Mesendoderm (in vitro differentiated cells): ENCODE measurements at regions not wholly inside any gene's neighbourhood (a gene's known extent, or its start where the extent isn't known, plus 50 kb on each side); places are given as distances from the start of the nearest gene placed in this dataset.
A peak's percentile ranks its signal among the peaks of the same experiment; 100 is the strongest.

Experiments used
- DNase-seq: peaks from one replicate; pipeline ENCODE4 v3.0.0; 2013
- H2AK5ac ChIP-seq: 2 replicates; pipeline ENCODE4 v1.6.1; 2013; ENCODE audit warnings: low read length, inconsistent platforms
- H2BK120ac ChIP-seq: 2 replicates; pipeline ENCODE4 v1.6.1; 2013; ENCODE audit warnings: low read depth, mild to moderate bottlenecking, low read length, moderate library complexity, mixed read lengths
- H2BK15ac ChIP-seq: replicated peaks from 2 replicates; pipeline ENCODE4 v1.6.1; 2013; ENCODE audit warnings: low read depth, mild to moderate bottlenecking, moderate library complexity
- H2BK5ac ChIP-seq: 2 replicates; pipeline ENCODE4 v1.6.1; 2013; ENCODE audit warnings: low read length, inconsistent platforms
- H3K18ac ChIP-seq: 2 replicates; pipeline ENCODE4 v1.6.1; 2013; ENCODE audit warnings: mild to moderate bottlenecking, low read length, mixed read lengths
- H3K23ac ChIP-seq: one replicate; pipeline ENCODE4 v1.6.1; 2013; ENCODE audit warnings: low read length
- H3K27ac ChIP-seq: 2 replicates; pipeline ENCODE4 v1.5.1; 2013; ENCODE audit warnings: low read depth, mild to moderate bottlenecking, inconsistent platforms, low read length, moderate library complexity
- H3K27me3 ChIP-seq: 2 replicates; pipeline ENCODE4 v1.6.1; 2013; ENCODE audit warnings: low read length, control low read depth, mild to moderate bottlenecking, inconsistent platforms; ENCODE audit not compliant: insufficient read depth, poor library complexity
- H3K36me3 ChIP-seq: 2 replicates; pipeline ENCODE4 v1.6.1; 2013; ENCODE audit warnings: low read length, inconsistent platforms; ENCODE audit not compliant: control insufficient read depth, insufficient read depth
- H3K4ac ChIP-seq: one replicate; pipeline ENCODE4 v1.6.1; 2013; ENCODE audit warnings: low read depth, mild to moderate bottlenecking, low read length, moderate library complexity
- H3K4me1 ChIP-seq: 2 replicates; pipeline ENCODE4 v1.6.1; 2013; ENCODE audit warnings: low read depth, low read length, inconsistent platforms; ENCODE audit not compliant: control insufficient read depth
- H3K4me2 ChIP-seq: 2 replicates; pipeline ENCODE4 v1.6.1; 2013; ENCODE audit warnings: low read length
- H3K4me3 ChIP-seq: 2 replicates; pipeline ENCODE4 v1.5.1; 2013; ENCODE audit warnings: mild to moderate bottlenecking, low read length
- H3K56ac ChIP-seq: one replicate; pipeline ENCODE4 v1.6.1; 2013; ENCODE audit warnings: low read length
- H3K79me1 ChIP-seq: 2 replicates; pipeline ENCODE4 v1.6.1; 2013; ENCODE audit warnings: low read length, inconsistent platforms
- H3K79me2 ChIP-seq: 2 replicates; pipeline ENCODE4 v1.6.1; 2013; ENCODE audit warnings: mild to moderate bottlenecking, low read length; ENCODE audit not compliant: control insufficient read depth, insufficient read depth
- H3K9ac ChIP-seq: 2 replicates; pipeline ENCODE4 v1.6.1; 2013; ENCODE audit warnings: low read length, inconsistent platforms
- H4K5ac ChIP-seq: one replicate; pipeline ENCODE4 v1.6.1; 2013; ENCODE audit warnings: low read length
- H4K8ac ChIP-seq: one replicate; pipeline ENCODE4 v1.6.1; 2013; ENCODE audit warnings: low read depth, mild to moderate bottlenecking, control low read depth, low read length, moderate library complexity
- WGBS: extraction: QIAGEN DNeasy Blood & Tissue Kit; methylation state at CpG from one replicate; pipeline ENCODE4 v1.1.7; 2013; ENCODE audit warnings: low lambda C conversion rate, missing lambda C conversion rate; ENCODE audit not compliant: insufficient coverage; ENCODE audit errors: extremely low coverage; 5-methylcytosine and 5-hydroxymethylcytosine counted together

- no peak for DNase-seq
- H2BK5ac ChIP-seq, result no peak overlapping the region
- H3K4ac ChIP-seq, result no peak overlapping the region
- no peaks in the 10 kb centered on the region for H3K36me3 ChIP-seq
- H3K4me3 ChIP-seq, result no peak overlapping the region
- no peak overlapping the region for H3K9ac ChIP-seq
- no peak overlapping the region for H2AK5ac ChIP-seq
- H3K56ac ChIP-seq, result no peak overlapping the region
- H3K18ac ChIP-seq, result no peak overlapping the region
- no peaks in the 10 kb centered on the region for H3K79me1 ChIP-seq
- WGBS, result 100% methylated on average over 1 of the region's 8 CpGs
- H2BK15ac ChIP-seq, result no peak overlapping the region
- no peak overlapping the region for H3K23ac ChIP-seq
- H3K79me2 ChIP-seq, result no peaks in the 10 kb centered on the region
- no peak overlapping the region for H4K8ac ChIP-seq
- no peaks in the 10 kb centered on the region for H3K4me1 ChIP-seq
- H3K27ac ChIP-seq, result no peak overlapping the region
- H4K5ac ChIP-seq, result no peak overlapping the region
- no peak overlapping the region for H2BK120ac ChIP-seq
- H3K4me2 ChIP-seq, result no peak overlapping the region
- no peaks in the 10 kb centered on the region for H3K27me3 ChIP-seq
Measured at GRCh38 chr5:163612358-163613149, 107.1 kb downstream of the MAT2B start.

GRCh38 chr5:163613150-163613442 is 107.7 kb downstream of the MAT2B start:
- Histone ChIP-seq H2BK5ac (no peak overlapping the region), H3K4me3 (no peak overlapping the region), H2BK15ac (no peak overlapping the region), H3K4ac (no peak overlapping the region), H3K23ac (no peak overlapping the region), H3K4me1 (no peaks in the 10 kb centered on the region), H3K27ac (no peak overlapping the region), H3K27me3 (no peaks in the 10 kb centered on the region), H3K56ac (no peak overlapping the region), H3K4me2 (no peak overlapping the region), H3K79me1 (no peaks in the 10 kb centered on the region), H3K18ac (no peak overlapping the region), H3K79me2 (no peaks in the 10 kb centered on the region), H4K5ac (no peak overlapping the region), H3K9ac (no peak overlapping the region), H3K36me3 (no peaks in the 10 kb centered on the region), H4K8ac (no peak overlapping the region), H2AK5ac (no peak overlapping the region), H2BK120ac (no peak overlapping the region)
- WGBS, result no CpG with 5 or more reads among the region's 4 CpGs
- DNase-seq, result no peak

GRCh38 chr5:163614787-163615186 is 109.4 kb downstream of the MAT2B start:
- H3K4me2 ChIP-seq, result no peak overlapping the region
- no peak overlapping the region for H3K18ac ChIP-seq
- H3K27ac ChIP-seq, result no peak overlapping the region
- H3K56ac ChIP-seq, result no peak overlapping the region
- H3K4me1 ChIP-seq, result no peaks in the 10 kb centered on the region
- H3K27me3 ChIP-seq, result no peaks in the 10 kb centered on the region
- no peaks in the 10 kb centered on the region for H3K79me2 ChIP-seq
- H3K4me3 ChIP-seq, result no peak overlapping the region
- no peak overlapping the region for H3K23ac ChIP-seq
- no peak overlapping the region for H2BK5ac ChIP-seq
- no peak overlapping the region for H3K4ac ChIP-seq
- no peaks in the 10 kb centered on the region for H3K79me1 ChIP-seq
- no peak overlapping the region for H4K5ac ChIP-seq
- H3K9ac ChIP-seq, result no peak overlapping the region
- DNase-seq, result no peak
- no peaks in the 10 kb centered on the region for H3K36me3 ChIP-seq
- no CpG with 5 or more reads among the region's 3 CpGs for WGBS
- H2BK15ac ChIP-seq, result no peak overlapping the region
- H4K8ac ChIP-seq, result no peak overlapping the region
- no peak overlapping the region for H2BK120ac ChIP-seq
- H2AK5ac ChIP-seq, result no peak overlapping the region

GRCh38 chr5:163619273-163619934 is 114.0 kb downstream of the MAT2B start:
- no peak overlapping the region for H2BK15ac ChIP-seq
- H3K27me3 ChIP-seq, result no peaks in the 10 kb centered on the region
- no peak overlapping the region for H3K18ac ChIP-seq
- no peak overlapping the region for H3K4me2 ChIP-seq
- H2BK5ac ChIP-seq, result no peak overlapping the region
- H3K4ac ChIP-seq, result no peak overlapping the region
- H3K4me3 ChIP-seq, result no peak overlapping the region
- H3K9ac ChIP-seq, result no peak overlapping the region
- H3K36me3 ChIP-seq, result no peaks in the 10 kb centered on the region
- H3K79me1 ChIP-seq, result no peaks in the 10 kb centered on the region
- no peak for DNase-seq
- WGBS, result no CpG with 5 or more reads among the region's 3 CpGs
- H3K56ac ChIP-seq, result no peak overlapping the region
- H2AK5ac ChIP-seq, result no peak overlapping the region
- no peak overlapping the region for H4K5ac ChIP-seq
- no peak overlapping the region for H3K27ac ChIP-seq
- no peak overlapping the region for H3K23ac ChIP-seq
- no peaks in the 10 kb centered on the region for H3K79me2 ChIP-seq
- H3K4me1 ChIP-seq, result no peaks in the 10 kb centered on the region
- no peak overlapping the region for H4K8ac ChIP-seq
- no peak overlapping the region for H2BK120ac ChIP-seq

- Histone ChIP-seq H3K36me3 (no peaks in the 10 kb centered on the region), H3K18ac (no peak overlapping the region), H3K23ac (no peak overlapping the region), H3K56ac (no peak overlapping the region), H2BK5ac (no peak overlapping the region), H3K9ac (no peak overlapping the region), H3K27ac (no peak overlapping the region), H2AK5ac (no peak overlapping the region), H4K5ac (no peak overlapping the region), H3K79me2 (no peaks in the 10 kb centered on the region), H3K79me1 (no peaks in the 10 kb centered on the region), H2BK15ac (no peak overlapping the region), H3K4ac (no peak overlapping the region), H3K4me2 (no peak overlapping the region), H3K27me3 (no peaks in the 10 kb centered on the region), H3K4me3 (no peak overlapping the region), H4K8ac (no peak overlapping the region), H3K4me1 (no peaks in the 10 kb centered on the region), H2BK120ac (no peak overlapping the region)
- WGBS, result no CpG with 5 or more reads among the region's 5 CpGs
- peak; percentile 65 for DNase-seq
Measured at GRCh38 chr5:163619951-163620350, 114.5 kb downstream of the MAT2B start.

GRCh38 chr5:163622799-163623198 is 117.4 kb downstream of the MAT2B start:
- no peak overlapping the region for H2AK5ac ChIP-seq
- no peak overlapping the region for H3K4ac ChIP-seq
- no peak overlapping the region for H3K56ac ChIP-seq
- H3K4me1 ChIP-seq, result no peaks in the 10 kb centered on the region
- H3K4me3 ChIP-seq, result no peak overlapping the region
- no peak overlapping the region for H3K27ac ChIP-seq
- no peak for DNase-seq
- no peaks in the 10 kb centered on the region for H3K36me3 ChIP-seq
- no peaks in the 10 kb centered on the region for H3K79me1 ChIP-seq
- WGBS, result no CpG with 5 or more reads among the region's 2 CpGs
- H2BK15ac ChIP-seq, result no peak overlapping the region
- no peak overlapping the region for H3K9ac ChIP-seq
- H3K18ac ChIP-seq, result no peak overlapping the region
- H2BK120ac ChIP-seq, result no peak overlapping the region
- no peak overlapping the region for H4K5ac ChIP-seq
- no peaks in the 10 kb centered on the region for H3K79me2 ChIP-seq
- no peak overlapping the region for H3K23ac ChIP-seq
- no peak overlapping the region for H2BK5ac ChIP-seq
- no peaks in the 10 kb centered on the region for H3K27me3 ChIP-seq
- no peak overlapping the region for H3K4me2 ChIP-seq
- H4K8ac ChIP-seq, result no peak overlapping the region
